Mucosa of descending colon (tissue), 3 donors: ENCODE measurements at regions not wholly inside any gene's neighbourhood (a gene's known extent, or its start where the extent isn't known, plus 50 kb on each side); places are given as distances from the start of the nearest gene placed in this dataset.

Experiments used
- ATAC-seq: fragments of 200-7000 bp; cut with Tn5 transposase; one replicate; pipeline ENCODE4 v1.9.1; 2020; ENCODE audit warnings: mild to moderate bottlenecking, moderate library complexity
- DNase-seq, 3 donors: peaks; one replicate each; pipeline ENCODE4 v3.0.0-alpha.2; 2020
- H3K36me3 ChIP-seq: fragments of 200-600 bp; one replicate; pipeline ENCODE4 v1.8.0; 2021; ENCODE audit warnings: low read depth, mild to moderate bottlenecking
- H3K4me1 ChIP-seq: fragments of 200-600 bp; one replicate; pipeline ENCODE4 v1.8.0; 2021; ENCODE audit warnings: low read depth, mild to moderate bottlenecking
- H3K4me3 ChIP-seq: fragments of 200-600 bp; one replicate; pipeline ENCODE4 v1.8.0; 2021; ENCODE audit warnings: mild to moderate bottlenecking
- H3K9me3 ChIP-seq: fragments of 200-600 bp; one replicate; pipeline ENCODE4 v1.8.0; 2021; ENCODE audit warnings: mild to moderate bottlenecking
- CTCF ChIP-seq: fragments of 200-600 bp; IDR thresholded peaks from one replicate; pipeline ENCODE4 v1.8.0; 2022; ENCODE audit warnings: antibody characterized with exemption, mild to moderate bottlenecking
- intact Hi-C, 2 donors: fragments of 100-400 bp; cut with DNase I in 1 of 2; cut with micrococcal nuclease in 1 of 2; formaldehyde crosslinking; loops; one replicate each; pipeline versions ENCODE4 v1.11.0 to v1.11.1; 2022; cut with DNase I, micrococcal nuclease
- donor health status: DM: no; HTN: no; CAD: no; lungs with moderate emphysema.
- donor health status: DM: no; HTN: no; CAD: no.
- donor health status: DM: no; HTN: yes; CAD: no.

- no peak for TF ChIP-seq CTCF
- no peaks in the 10 kb centered on the region for H3K36me3 ChIP-seq
- H3K4me3 ChIP-seq = no peak overlapping the region
- peaks cover 13% of the 10 kb centered on the region for H3K9me3 ChIP-seq
- no peak for ATAC-seq
- no peaks in the 10 kb centered on the region for H3K4me1 ChIP-seq
- no peak for DNase-seq
- intact Hi-C loops = no loop called here
Measured at GRCh38 chr12:3980504-3981272, 107.5 kb upstream of the PARP11 start.

GRCh38 chr12:3977621-3978020 is 104.4 kb upstream of the PARP11 start:
- no peaks in the 10 kb centered on the region for H3K9me3 ChIP-seq
- DNase-seq = no peak
- H3K36me3 ChIP-seq = no peaks in the 10 kb centered on the region
- H3K4me3 ChIP-seq = no peak overlapping the region
- no peaks in the 10 kb centered on the region for H3K4me1 ChIP-seq
- TF ChIP-seq CTCF = no peak
- ATAC-seq = no peak
- intact Hi-C loops = no loop called here

GRCh38 chr12:3976351-3976938 is 103.2 kb upstream of the PARP11 start:
- intact Hi-C loops = no loop called here

GRCh38 chr12:3975652-3976051 is 102.5 kb upstream of the PARP11 start:
- TF ChIP-seq CTCF = no peak
- no peak overlapping the region for H3K4me3 ChIP-seq
- ATAC-seq = no peak
- no peak for DNase-seq
- intact Hi-C loops = no loop called here
- no peaks in the 10 kb centered on the region for H3K4me1 ChIP-seq
- H3K36me3 ChIP-seq = no peaks in the 10 kb centered on the region
- no peaks in the 10 kb centered on the region for H3K9me3 ChIP-seq

More at GRCh38 chr12:3976351-3976938, 103.2 kb upstream of the PARP11 start:
- H3K4me3 ChIP-seq = no peak overlapping the region
- H3K4me1 ChIP-seq = no peaks in the 10 kb centered on the region
- H3K9me3 ChIP-seq = no peaks in the 10 kb centered on the region
- TF ChIP-seq CTCF = no peak
- ATAC-seq = no peak
- H3K36me3 ChIP-seq = no peaks in the 10 kb centered on the region
- no peak for DNase-seq

- Histone ChIP-seq H3K36me3 (no peaks in the 10 kb centered on the region), H3K9me3 (no peaks in the 10 kb centered on the region), H3K4me1 (no peaks in the 10 kb centered on the region), H3K4me3 (no peak overlapping the region)
- intact Hi-C loops = no loop called here
- no peak for DNase-seq
- no peak for TF ChIP-seq CTCF
- ATAC-seq = no peak
Measured at GRCh38 chr12:3974883-3975282, 101.7 kb upstream of the PARP11 start.
